ENCODE measurements at regions not wholly inside any gene's neighbourhood (a gene's known extent, or its start where the extent isn't known, plus 50 kb on each side); places are given as distances from the start of the nearest gene placed in this dataset.
A peak's percentile ranks its signal among the peaks of the same experiment; 100 is the strongest.

GRCh38 chr1:8120693-8121260, 94.7 kb upstream of the ERRFI1 start (continued):
- TF ChIP-seq TGIF2 (CRISPR knock-in tag; IDR thresholded peaks at IDR 0.05) (no peak; the same call in 1 of the 2 replicates), GABPB1 (CRISPR knock-in tag; IDR thresholded peaks at IDR 0.05) (peak; percentile 63), MEIS1 (CRISPR knock-in tag; IDR thresholded peaks at IDR 0.05; ENCODE audit: borderline replicate concordance) (no peak), ZC3H13 (CRISPR knock-in tag; IDR thresholded peaks at IDR 0.05) (0 out of 2 replicates have a peak, but pooled peaks have one; percentile 45), DNMT3B (CRISPR knock-in tag; conservative IDR thresholded peaks at IDR 0.05) (no peak), ZNF207 (IDR thresholded peaks at IDR 0.05; ENCODE audit: borderline replicate concordance) (no peak), TRIM24 (CRISPR knock-in tag; IDR thresholded peaks at IDR 0.05) (0 out of 2 replicates have a peak, but pooled peaks have one; percentile 13), TOPORS (CRISPR knock-in tag; IDR thresholded peaks at IDR 0.05) (0 out of 2 replicates have a peak, but pooled peaks have one; percentile 30), ZNF407 (CRISPR knock-in tag; IDR thresholded peaks at IDR 0.05; ENCODE audit: not compliant biosample characterization) (no peak), MIER2 (CRISPR knock-in tag; IDR thresholded peaks at IDR 0.05) (no peak; the same call in none of the 2 replicates), TSC22D2 (CRISPR knock-in tag; IDR thresholded peaks at IDR 0.05; ENCODE audit: borderline replicate concordance) (no peak), ZNF770 (CRISPR knock-in tag; IDR thresholded peaks at IDR 0.05) (no peak), ZNF564 (CRISPR knock-in tag; IDR thresholded peaks at IDR 0.05) (0 out of 2 replicates have a peak, but pooled peaks have one; percentile 11), ZNF414 (CRISPR knock-in tag; IDR thresholded peaks at IDR 0.05) (no peak), ZNF563 (CRISPR knock-in tag; IDR thresholded peaks at IDR 0.05) (no peak), BRCA1 (CRISPR knock-in tag; IDR thresholded peaks at IDR 0.05) (no peak), HNF4A (CRISPR knock-in tag; IDR thresholded peaks at IDR 0.05) (peak; percentile 47; the same call in 1 of the 2 replicates), KAT2B (IDR thresholded peaks at IDR 0.05; ENCODE audit: borderline replicate concordance, low read depth, low read length) (no peak), HMGA1 (CRISPR knock-in tag; conservative IDR thresholded peaks at IDR 0.05) (no peak), ZNF205 (CRISPR knock-in tag; IDR thresholded peaks at IDR 0.05) (peak; percentile 85; the same call in 1 of the 2 replicates), ZNF253 (CRISPR knock-in tag; IDR thresholded peaks at IDR 0.05; ENCODE audit: borderline replicate concordance) (no peak)
